ENCODE measurements at regions not wholly inside any gene's neighbourhood (a gene's known extent, or its start where the extent isn't known, plus 50 kb on each side); places are given as distances from the start of the nearest gene placed in this dataset.
A peak's percentile ranks its signal among the peaks of the same experiment; 100 is the strongest.

DNA sequence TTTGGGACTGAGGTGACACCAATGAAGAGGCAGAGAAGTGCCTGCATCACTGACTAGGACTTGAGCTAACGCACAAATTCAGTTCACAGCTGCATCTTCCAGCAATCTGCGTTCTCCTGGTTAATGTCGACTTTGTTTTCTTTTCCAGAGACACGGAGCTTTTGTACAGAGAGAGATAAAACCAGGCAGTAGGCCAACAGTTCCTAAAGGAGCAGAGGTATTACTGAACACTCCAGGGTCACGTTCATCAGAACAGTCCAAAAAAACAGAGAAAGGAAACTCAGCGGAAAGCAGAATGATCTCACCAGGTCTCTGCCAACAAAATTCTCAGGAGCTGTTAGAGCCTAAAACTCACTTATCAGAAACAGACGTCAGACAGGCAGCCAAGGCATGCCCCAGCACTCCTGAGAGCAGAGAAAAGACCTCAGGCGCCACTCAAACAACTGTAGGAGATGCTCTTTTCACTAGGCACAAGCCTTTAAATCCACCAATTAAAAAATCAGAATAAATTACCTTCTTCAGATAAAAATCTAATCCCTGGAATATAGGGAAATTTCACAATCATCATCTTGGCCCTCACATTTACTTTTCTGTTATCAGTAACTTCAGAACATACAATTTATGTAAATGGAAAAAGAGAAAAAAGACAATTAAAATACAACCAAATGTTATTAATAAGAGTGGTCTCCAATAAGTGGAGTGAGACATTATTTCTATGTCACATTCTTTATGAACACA lies 95.9 kb upstream of the SPTBN1 start:
- peak; percentile 55 for DNase-seq

DNA sequence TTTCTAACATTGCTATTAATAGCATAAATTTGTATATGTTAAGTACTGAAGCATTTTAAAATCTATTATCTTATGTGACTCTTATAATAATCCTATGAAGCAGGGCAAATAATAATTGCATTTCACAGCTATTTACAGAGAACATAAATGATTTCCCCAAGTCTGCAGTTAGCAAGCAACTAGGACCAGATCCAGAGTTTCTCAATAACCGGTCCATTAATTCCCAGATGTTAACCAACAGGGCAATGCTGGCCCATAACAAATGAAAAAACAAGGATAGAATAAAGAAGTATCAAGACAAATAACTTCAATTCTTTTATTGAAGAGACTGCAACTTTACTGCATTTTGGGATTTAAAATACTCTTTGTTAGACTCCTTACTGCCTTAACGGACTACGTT lies 91.7 kb upstream of the SPTBN1 start:
- DNase-seq, result no peak

DNA sequence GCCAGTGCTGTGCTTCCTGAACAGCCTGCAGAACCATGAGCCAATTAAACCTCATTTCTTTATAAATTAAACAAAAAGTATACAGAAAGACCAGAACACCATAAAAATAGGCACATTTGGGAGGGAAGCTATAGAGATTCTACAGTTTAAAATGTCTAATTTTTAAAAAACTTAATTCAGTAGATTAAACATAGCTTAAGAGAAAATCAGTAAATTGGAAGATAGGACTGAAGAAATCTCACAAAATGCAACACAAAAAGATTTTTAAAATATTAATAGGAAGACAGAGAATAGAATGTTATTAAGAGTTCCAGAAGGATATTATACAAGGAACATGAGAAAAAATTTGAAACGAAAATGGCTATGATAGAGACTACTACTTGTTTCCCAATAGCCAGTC lies 90.5 kb upstream of the SPTBN1 start:
- DNase-seq, result no peak

DNA sequence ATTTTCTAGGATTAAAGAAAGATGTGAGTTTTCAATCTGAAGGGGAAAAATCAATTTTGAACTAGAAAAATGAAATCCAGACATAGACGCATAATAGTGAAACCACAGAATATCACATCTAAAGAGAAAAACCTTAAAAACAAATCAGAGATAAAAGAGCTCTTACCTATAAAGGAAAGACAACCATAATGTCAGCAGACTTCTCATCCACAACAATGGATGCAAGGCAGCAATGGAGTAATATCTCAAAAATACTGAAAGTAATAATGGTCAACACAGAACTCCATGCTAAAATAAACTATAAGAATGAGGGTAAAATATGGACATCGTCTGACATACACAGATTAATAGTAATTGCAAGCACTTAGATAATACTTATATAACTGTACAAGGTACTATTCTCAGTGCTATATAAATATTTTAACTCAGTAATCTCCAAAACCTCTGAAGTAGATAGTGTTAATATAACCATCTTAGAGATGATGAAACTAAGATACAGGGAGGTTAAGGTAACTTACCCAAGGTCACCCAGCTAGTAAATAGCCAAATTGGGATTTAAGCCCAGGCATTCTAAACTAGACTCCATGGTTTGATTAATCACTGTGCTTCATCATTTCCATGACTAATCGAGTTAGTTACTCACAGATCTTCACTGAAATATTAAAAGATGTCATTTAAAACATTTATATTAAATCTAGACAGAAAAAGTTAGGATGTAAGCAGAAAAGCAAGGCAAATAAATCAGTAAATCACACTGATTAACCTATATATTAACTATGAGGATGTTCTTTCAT lies 89.4 kb upstream of the SPTBN1 start:
- DNase-seq, result no peak

DNA sequence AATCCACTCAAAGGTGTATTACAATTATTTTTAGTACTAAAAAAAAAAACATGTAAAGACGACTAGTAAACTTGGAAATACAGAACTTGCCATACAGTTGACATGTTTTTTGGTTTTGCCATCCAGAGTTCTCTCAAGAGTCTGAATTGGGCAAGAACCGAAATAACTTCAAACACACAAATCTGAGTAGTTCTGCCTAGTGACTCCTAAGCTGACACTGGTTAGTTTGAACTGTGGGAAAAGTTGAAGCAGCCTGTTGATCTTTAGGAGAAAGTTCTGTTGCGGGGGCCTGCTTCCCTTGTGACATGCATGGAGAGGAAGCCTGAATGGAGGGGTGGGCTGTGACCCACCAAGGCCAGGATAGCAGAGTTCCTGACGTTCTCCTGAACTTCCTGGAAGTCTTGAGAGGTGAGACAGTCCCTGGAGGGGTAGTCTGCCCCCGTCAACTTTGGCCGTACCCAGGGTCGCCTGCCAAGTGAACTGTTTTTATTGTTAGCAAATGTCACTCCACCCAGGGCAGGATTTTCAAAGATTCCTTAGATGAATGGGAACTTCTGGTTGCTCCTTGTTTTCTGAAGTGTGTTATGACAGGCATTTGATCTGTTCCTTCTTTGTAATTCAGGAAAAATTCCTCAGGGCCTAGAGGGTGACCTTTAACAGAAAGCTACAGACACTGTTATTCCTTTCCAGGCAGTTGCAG lies 85.6 kb upstream of the SPTBN1 start:
- no peak for DNase-seq

DNA sequence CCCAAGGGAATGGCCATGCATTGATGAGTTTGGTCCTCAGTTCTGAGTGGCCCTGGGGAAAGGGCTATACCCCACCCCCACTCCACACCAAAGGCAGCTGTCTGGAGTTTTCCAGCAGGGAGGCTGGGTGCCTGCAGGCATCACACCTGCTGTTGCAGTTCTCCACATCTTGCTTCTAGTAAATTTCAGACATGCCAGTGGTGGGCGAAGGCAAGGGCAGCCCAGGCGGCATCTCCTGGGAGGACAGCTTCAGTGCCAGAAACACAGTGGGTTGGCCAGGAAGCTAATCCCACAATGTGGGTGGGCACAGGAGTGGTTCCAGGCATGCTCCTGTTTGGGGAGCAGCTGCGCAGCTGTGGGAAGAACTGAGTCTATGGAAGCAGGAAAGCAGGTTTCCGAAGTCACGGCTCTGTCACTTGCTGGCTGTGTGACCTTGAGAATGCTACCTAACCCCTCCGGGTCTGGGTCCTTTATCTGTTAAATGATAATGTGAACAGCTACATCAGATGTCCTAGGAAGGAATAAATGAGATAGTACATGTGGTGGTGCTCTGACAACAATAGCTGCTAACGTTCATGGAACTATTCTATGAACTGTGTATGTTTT lies 84.6 kb upstream of the SPTBN1 start:
- no peak for DNase-seq

DNA sequence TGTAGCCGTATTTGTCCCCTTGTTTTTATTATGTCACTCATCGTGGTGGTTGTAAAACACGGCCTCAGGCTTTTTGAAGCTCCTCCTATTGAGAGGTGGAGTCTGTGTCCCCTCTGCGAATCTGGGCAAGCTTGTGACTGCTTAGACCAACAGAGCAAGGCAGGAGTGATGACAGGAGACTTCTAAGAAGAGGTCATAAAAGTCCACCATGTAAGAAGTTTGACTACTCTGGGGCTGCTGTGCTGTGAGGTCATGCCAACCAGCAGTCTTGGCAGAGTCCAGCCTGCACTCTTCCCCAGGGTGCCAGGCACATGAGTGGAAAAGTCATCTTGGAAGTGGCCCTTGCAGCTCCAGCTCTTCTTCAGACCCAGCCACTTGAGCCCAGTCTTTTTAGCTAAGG lies 83.8 kb upstream of the SPTBN1 start:
- no peak for DNase-seq

DNA sequence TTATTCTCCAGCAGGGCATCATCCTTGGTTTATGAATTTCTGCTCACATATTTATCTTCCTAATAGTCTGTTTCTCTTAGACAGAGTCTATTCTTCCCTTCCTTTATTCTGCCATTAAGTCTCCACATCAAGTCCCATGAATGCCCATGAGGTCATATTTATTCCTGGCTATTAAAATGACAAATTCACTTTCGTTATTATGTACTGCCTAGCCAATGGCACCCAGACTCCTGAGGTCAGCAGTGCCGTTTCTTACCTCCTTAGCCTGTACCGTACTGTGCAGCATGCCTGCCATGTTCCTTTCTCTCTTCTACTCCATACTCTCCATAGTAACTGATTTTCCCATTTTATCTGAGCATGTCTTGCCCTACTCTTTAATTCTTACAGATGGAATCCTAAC lies 82.3 kb upstream of the SPTBN1 start:
- no peak for DNase-seq

DNA sequence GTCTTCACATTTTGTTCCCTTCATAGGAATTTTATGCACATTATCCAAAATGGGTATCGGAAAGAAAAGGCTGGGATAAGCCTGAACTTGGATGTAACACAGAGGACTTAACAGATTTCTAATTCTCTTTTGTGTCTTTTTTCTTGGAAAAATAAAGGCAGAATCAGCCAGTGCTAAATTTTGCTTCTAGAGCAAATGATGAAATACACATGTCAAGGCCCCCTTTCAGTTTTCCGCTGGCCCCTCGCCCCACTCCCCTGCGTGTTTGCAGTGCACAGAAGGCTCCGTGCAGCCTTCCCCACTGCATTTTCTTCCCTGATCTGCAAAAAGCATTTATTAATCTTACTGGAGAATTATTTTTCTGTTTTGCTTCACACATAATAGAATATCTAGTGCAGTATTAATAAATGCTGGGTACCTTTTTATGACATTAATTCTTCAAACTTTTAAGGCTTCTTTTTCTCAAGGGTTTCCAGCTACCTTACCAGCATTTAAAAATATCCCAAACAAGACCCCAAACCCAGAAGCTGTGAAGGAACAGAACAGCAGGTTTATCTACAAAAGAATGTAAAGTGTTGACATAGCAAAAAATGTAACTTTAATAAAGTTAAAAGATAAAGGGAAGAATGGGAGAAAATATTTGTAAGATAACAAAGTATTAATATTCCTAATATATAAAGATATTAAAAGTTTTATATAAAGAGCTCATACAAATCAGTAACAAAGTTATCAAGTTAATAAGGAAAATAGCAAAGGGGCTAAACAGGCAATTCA lies 81.3 kb upstream of the SPTBN1 start:
- DNase-seq, result no peak

DNA sequence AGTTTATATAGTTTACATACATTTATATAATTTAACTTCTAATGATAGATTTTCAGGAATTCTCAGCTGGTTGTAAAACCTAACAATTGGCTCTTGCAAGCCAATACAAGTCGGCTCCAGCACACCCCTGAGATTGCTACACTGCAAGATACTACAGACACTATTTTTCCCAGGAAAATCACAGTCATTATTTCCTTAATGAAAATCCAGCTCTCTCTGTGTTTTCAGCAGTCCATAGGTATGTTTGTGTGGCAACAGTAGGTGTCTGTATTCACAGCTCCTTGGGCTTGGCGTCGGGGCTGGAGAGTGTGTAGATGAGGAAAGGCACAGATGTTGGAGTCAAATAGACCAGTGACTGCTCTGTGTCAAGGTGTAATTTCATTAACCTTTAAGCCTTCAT lies 78.7 kb upstream of the SPTBN1 start:
- DNase-seq, result no peak

DNA sequence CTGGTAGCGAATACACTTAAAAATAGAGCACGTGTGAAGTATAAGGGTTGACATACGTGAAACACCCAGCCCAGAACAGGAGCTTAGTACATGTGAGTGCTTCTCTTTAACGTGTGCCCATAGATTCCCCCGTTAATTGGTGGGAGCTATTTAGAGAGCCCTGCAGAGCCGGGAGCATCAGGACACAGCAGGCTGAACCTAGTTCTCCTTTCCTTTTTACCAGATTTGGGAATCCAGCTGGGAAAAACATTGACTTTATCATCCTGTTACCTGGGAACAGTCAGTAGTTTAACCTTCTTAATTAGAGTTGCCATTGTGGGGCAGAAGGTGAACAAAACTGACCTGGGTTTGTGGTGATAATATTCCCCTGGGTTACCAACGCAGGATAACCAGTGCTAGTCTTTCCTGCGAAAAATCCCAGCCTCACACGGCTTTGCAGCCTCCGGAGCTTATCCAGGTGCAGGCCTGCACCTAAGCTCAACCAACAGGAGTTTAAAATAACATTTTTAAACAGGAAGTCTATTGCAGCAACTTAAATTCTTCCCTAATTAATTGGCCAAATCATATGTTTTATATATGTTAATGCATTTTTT lies 78.1 kb upstream of the SPTBN1 start:
- no peak for DNase-seq

DNA sequence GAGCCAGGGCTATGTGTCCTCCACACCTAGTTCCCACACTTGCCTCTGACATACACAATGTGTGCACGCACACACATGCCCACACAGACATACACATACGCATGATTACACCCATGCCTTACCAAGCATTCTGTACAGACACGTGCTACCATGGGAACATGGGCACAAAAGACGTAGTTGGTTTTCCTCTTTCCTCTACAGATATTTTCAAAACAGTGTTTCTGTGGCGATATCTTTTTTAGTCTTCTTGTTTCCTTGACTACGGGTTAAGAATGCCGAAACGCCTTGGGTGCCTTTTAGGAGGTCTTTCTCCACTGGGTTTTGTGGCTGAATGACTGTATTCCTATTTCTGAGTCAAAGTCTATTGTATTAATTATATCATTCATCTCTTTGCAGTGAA lies 75.5 kb upstream of the SPTBN1 start:
- no peak for DNase-seq

DNA sequence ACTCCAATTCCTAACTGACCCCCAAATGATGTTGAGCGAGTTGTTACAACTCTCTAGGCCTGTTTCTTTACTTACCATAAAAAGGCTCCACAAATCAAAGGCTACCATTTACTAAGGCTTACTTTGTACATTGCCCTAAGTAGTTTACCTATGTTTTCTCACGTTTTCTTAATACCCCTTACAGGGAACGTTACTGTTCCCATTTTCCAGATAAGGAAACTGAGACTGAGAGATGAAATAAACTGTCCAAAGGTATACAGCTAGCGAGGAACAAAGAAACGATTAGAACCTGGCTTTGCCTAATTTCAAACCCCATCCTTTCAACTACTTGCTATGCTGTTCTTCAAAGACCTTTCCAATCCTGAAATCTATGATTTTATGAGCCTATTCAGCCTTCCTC lies 74.8 kb upstream of the SPTBN1 start:
- no peak for DNase-seq

DNA sequence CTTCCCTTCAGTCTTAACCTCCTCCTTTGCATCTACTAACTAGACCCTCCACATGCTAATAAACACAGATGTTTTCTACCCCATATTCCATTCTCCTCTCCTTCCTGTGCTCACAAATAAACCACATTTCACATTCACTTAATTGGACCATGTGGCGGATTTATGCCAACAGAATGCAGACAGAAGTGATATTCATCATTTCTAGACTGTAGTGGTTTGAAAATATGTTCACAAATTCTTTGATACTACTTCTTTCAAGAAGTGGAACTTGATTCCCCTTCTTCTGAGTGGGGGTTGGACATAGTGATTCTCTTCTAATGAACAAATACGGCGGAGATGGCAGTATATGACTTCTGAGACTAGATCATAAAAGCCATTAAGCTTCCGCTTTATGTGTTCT lies 73.5 kb upstream of the SPTBN1 start:
- no peak for DNase-seq

DNA sequence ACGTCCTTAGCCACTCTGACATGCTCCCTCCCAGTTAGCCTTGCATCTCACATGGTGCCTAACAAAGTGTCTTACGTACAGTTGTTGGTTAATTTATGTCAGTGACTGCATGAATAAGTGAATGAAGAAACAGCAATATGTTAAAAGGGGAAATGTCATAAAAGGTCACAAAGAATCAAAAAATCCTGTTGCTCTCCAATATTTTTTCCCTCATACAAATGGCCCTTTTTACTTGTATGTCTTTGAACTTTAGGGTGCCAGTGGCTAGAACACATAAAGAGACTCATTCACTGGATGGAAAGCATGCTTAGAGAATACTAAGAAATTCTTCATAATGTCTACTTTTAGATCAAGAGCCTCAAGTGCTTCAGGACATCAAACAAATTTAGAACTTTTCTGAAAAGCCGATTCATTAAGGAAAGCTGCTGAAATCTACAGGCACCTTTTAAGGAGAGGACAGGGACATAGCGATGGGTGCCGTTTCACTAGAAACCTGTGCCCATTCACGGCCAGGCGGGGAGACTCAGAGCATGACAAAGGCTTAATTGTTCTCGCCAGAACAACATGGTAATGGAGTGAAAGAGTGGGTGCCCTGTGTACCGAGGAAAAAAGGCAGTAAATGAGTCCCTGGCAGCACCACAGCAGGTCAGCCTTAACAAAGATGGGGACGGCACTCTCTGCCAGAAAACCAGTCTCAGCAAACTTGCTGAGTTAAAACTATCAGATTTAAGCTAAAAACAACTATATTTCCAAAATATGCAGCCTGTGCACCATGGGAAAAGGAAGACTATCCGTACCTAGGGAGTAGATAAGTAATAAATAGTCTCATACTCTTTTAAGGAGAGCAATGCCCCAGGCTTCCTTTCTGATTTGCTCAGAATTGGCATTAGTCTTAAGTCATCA lies 71.6 kb upstream of the SPTBN1 start:
- no peak for DNase-seq

DNA sequence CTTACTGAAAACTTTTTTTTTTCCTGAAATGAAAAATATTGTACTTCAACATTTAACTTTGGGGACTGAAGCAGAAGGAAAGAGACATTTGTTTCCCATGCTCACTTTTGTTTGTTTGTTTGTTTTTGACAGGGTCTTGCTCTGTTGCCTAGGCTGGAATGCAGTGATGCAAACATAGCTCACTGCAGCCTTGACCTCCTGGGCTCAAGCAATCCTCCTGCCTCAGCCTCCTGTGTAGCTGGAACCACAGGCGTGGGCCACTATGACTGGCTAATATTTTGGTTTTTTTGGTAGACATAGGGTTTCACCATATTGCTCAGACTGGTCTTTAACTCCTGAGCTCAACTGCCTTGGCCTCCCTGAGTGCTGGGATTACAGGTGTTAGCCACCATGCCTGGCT lies 70.9 kb upstream of the SPTBN1 start:
- DNase-seq, result no peak

DNA sequence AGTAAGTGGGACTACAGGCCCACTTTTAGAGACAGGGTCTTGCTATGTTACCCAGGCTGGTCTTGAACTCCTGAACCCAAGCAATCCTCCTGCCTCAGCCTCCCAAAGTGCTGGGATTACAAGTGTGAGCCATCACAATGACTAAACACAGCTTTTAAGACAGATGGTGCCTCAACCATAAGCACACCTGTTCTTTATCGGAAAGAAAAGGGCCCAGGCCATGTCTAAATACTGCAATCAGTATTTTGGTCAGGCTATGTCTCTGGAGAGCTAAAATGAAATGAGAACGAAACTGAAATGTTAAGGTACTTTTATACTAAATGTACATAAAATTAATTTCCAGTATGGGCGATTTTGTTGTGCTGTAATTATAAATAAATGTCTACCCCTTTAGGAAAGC lies 69.5 kb upstream of the SPTBN1 start:
- DNase-seq, result no peak

DNA sequence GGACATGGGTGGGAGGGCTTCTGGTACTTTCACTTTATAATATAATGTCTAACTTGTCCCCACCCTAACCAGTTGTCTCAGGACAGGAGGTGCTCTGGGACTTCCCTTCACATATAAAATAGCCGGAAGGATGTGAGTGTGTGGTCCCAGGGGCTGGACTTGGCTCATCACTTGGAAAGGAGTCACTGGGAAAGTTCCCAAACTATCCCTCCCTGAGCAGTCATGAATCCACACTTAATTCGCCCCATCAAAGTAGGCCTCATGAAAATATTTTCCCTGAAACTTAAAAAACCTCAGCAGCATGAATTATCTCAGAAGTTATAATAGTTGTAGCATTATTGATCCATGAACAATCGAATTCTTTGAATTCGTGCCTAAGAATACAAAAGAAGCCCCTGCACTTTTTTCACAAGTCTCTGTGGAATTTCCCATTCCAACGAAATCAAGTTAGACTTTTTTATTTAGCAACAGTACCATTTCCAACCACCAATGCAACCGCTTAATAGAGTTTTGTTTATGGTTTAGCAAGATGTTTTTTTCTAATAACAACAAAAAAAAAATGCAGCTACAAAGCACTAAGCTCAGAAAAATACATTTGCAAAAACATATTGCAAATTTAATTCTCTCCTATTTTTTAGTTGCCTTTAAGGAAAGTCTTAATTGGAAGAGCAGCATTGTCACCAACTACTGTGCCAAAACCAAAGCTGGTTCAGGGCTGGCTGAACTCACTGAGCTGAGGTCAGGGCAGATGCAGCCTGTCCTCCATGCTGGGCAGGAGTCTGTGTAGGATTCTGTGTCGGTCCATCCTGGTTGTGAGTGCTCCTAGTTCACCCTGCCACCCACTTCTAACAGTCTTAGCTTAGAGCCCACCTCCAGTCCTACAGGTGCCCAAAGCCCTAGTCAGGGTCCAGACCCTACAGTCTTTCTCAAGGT lies 68.8 kb upstream of the SPTBN1 start:
- DNase-seq, result peak; percentile 18

DNA sequence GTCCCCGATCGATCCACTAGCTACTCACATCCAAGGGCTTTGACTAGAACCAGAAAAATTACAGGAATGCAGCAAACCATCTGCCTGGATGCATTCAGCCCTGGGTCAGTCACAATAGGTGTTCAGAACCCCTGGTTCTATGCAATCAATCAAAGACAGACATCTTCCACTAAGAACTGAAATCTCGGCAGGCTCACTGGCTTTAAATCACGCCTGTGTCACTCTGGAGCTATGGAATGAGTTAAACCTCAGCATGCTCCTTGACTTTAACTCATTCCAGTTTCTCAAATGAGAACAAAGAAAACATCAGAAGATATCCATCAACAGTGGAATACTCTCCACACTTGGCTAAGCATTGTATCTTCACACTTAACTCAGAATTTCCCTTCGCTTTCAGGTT lies 68.1 kb upstream of the SPTBN1 start:
- DNase-seq, result peak; percentile 42

Data from kidney glomerular epithelial cell (primary cell).